ENCODE measurements at regions not wholly inside any gene's neighbourhood (a gene's known extent, or its start where the extent isn't known, plus 50 kb on each side); places are given as distances from the start of the nearest gene placed in this dataset.

- no peaks in the 10 kb centered on the region for H4K20me1 ChIP-seq (ENCODE audit: low read depth, low read length)
- H3K79me2 ChIP-seq (ENCODE audit: insufficient read depth, low read length), result no peaks in the 10 kb centered on the region
- H2AFZ ChIP-seq (ENCODE audit: low read depth, low read length, severe bottlenecking), result no peak overlapping the region
- no peak overlapping the region for H3K4me2 ChIP-seq (ENCODE audit: low read depth, low read length, poor library complexity, severe bottlenecking)
- no peak for TF ChIP-seq CTCF (IDR thresholded peaks at IDR 0.05; ENCODE audit: insufficient read depth, low read length, poor library complexity, severe bottlenecking)
- H3K9me2 ChIP-seq (replicated peaks; ENCODE audit: insufficient read depth, low read length), result no peaks in the 10 kb centered on the region
- H3K9me3 ChIP-seq (ENCODE audit: insufficient read depth, low read length), result no peaks in the 10 kb centered on the region
- no peak overlapping the region for H3K9ac ChIP-seq (ENCODE audit: low read length)
- H3K36me3 ChIP-seq (ENCODE audit: low read length), result no peaks in the 10 kb centered on the region
- H3F3A ChIP-seq (ENCODE audit: insufficient read depth), result no peaks in the 10 kb centered on the region
- H3K27ac ChIP-seq (ENCODE audit: low read depth, low read length), result no peak overlapping the region
- no peak overlapping the region for H3K4me3 ChIP-seq (ENCODE audit: insufficient read depth, low read length, poor library complexity, severe bottlenecking)
- H3K27me3 ChIP-seq (ENCODE audit: low read length), result 0 out of 2 replicates have a peak, but pooled peaks cover 2% of the 10 kb centered on the region
These were observed 64.0 kb upstream of the PMAIP1 start for GRCh38 chr18:59835605-59836379.

GRCh38 chr18:59834267-59834666 lies 65.5 kb upstream of the PMAIP1 start:
- Histone ChIP-seq H3K9me3 (ENCODE audit: insufficient read depth, low read length) (no peaks in the 10 kb centered on the region), H3K4me2 (ENCODE audit: low read depth, low read length, poor library complexity, severe bottlenecking) (no peak overlapping the region), H3K27me3 (ENCODE audit: low read length) (0 out of 2 replicates have a peak, but pooled peaks cover 2% of the 10 kb centered on the region), H3K9ac (ENCODE audit: low read length) (no peak overlapping the region), H2AFZ (ENCODE audit: low read depth, low read length, severe bottlenecking) (no peak overlapping the region), H3K9me2 (replicated peaks; ENCODE audit: insufficient read depth, low read length) (no peaks in the 10 kb centered on the region), H4K20me1 (ENCODE audit: low read depth, low read length) (no peaks in the 10 kb centered on the region), H3F3A (ENCODE audit: insufficient read depth) (no peaks in the 10 kb centered on the region), H3K4me3 (ENCODE audit: insufficient read depth, low read length, poor library complexity, severe bottlenecking) (no peak overlapping the region), H3K27ac (ENCODE audit: low read depth, low read length) (no peak overlapping the region), H3K36me3 (ENCODE audit: low read length) (no peaks in the 10 kb centered on the region), H3K79me2 (ENCODE audit: insufficient read depth, low read length) (no peaks in the 10 kb centered on the region)
- TF ChIP-seq EZH2phosphoT487 (conservative IDR thresholded peaks at IDR 0.05; ENCODE audit: low read length) (no peak), CTCF (IDR thresholded peaks at IDR 0.05; ENCODE audit: insufficient read depth, low read length, poor library complexity, severe bottlenecking) (no peak)

- no peaks in the 10 kb centered on the region for H3F3A ChIP-seq (ENCODE audit: insufficient read depth)
- TF ChIP-seq EZH2phosphoT487 (conservative IDR thresholded peaks at IDR 0.05; ENCODE audit: low read length) (no peak), CTCF (IDR thresholded peaks at IDR 0.05; ENCODE audit: insufficient read depth, low read length, poor library complexity, severe bottlenecking) (no peak)
- no peaks in the 10 kb centered on the region for H3K79me2 ChIP-seq (ENCODE audit: insufficient read depth, low read length)
- H2AFZ ChIP-seq (ENCODE audit: low read depth, low read length, severe bottlenecking), result no peak overlapping the region
- no peaks in the 10 kb centered on the region for H3K9me2 ChIP-seq (replicated peaks; ENCODE audit: insufficient read depth, low read length)
- H3K4me2 ChIP-seq (ENCODE audit: low read depth, low read length, poor library complexity, severe bottlenecking), result no peak overlapping the region
- H3K27me3 ChIP-seq (ENCODE audit: low read length), result 0 out of 2 replicates have a peak, but pooled peaks cover 2% of the 10 kb centered on the region
- H3K9ac ChIP-seq (ENCODE audit: low read length), result no peak overlapping the region
- H4K20me1 ChIP-seq (ENCODE audit: low read depth, low read length), result no peaks in the 10 kb centered on the region
- no peaks in the 10 kb centered on the region for H3K9me3 ChIP-seq (ENCODE audit: insufficient read depth, low read length)
- H3K27ac ChIP-seq (ENCODE audit: low read depth, low read length), result no peak overlapping the region
- no peaks in the 10 kb centered on the region for H3K36me3 ChIP-seq (ENCODE audit: low read length)
- H3K4me3 ChIP-seq (ENCODE audit: insufficient read depth, low read length, poor library complexity, severe bottlenecking), result no peak overlapping the region
These were observed 66.0 kb upstream of the PMAIP1 start for GRCh38 chr18:59833785-59834184.
